Stimulated activated CD4-positive, alpha-beta T cell treated with anti-CD3 and anti-CD28 coated beads, Interleukin-12 subunit alpha, Interleukin-12 subunit beta, amount 100 ng/mL, for 24 hours (primary cell): ENCODE measurements at regions not wholly inside any gene's neighbourhood (a gene's known extent, or its start where the extent isn't known, plus 50 kb on each side); places are given as distances from the start of the nearest gene placed in this dataset.

Experiments
- DNase-seq, 2 experiments: peaks; one replicate each; pipeline ENCODE4 v3.0.0-alpha.2; 2020; ENCODE audit warnings: low read depth in 2 of 2

GRCh38 chr2:212709280-212709679 is 170.7 kb upstream of the ERBB4 start:
- DNase-seq: no peak

DNA sequence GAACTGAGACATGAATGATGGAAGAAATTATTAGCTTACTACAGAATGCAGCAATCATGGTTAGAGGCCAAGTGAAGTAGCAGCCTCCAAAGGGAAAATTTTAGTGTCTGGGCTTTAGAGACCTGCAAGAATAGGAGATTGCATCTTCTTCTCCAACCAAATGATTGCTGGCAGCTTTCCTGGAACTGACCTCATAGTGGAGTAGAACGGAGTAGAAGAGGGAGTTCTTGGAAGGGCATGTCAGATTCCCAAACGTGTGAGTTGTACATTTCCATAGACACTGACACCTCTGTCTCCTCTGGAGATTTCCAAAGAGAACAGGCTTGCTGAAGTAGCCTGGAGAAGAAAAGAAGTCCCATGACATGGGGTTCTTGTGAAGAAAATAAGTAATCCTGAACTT is 169.8 kb upstream of the ERBB4 start:
- no peak for DNase-seq

DNA sequence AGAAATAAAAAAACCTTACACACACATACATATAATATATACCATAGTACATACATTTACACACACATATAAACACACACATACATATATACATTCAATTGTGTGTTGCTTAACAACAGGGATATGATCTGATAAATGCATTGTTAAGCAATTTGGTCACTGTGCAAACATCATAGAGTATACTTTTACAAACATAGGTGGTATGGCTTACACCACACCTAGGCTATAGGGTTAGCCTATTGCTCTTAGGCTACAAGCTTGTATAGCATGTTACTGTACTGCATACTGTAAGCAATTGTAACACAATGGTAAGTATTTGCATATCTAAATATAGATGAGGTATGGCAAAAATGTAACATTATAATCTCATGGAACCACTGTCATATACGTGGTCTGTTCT is 156.8 kb upstream of the ERBB4 start:
- DNase-seq: no peak

DNA sequence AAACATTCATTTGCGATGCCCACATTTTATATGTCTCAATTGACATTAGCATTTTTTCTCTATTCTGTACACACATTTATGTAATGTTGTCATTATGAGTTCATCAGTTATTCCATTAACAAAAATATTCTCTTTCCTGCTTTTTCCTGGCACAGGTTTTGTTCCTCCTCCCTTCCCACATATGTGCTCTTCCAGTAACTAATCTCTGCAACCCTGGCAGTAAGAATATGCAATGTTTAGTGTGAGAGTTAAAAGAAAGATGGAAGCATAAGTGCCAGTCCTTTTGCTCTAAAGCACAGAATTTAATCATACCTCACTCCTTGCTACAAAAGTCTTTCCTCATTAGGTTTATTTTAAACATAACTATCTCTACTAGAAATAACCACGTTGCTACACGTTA is 155.8 kb upstream of the ERBB4 start:
- DNase-seq: no peak

GRCh38 chr2:212692466-212692865 is 153.9 kb upstream of the ERBB4 start:
- no peak for DNase-seq

DNA sequence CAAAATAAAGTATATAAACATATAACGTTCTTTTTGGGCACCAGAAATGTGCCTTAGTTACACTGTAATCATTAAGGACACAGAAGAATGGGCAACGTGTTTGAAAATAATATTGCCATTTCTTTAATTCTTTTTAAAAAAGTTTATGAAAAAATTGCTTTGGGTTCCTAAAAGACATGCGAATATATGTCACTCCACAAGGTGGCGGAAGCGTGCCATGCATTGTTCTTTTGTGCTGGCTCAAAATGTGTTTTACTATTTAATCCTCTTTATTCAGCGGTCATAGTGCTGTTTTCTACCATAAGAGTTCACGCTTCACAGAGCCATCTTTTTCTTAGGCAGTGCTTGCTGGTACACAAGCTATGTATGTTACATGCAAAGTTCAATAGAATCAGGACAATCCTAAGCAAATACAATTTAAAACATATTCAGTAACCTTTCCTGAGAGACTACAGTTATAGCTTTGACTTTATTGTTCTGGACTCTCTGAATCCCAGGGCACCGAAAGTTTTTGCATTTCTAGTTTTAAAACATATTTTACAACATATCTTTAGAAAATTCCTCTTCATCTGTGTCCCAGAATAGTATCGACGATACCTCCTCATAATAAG is 147.8 kb upstream of the ERBB4 start:
- DNase-seq: peak; percentile 2 to 33

DNA sequence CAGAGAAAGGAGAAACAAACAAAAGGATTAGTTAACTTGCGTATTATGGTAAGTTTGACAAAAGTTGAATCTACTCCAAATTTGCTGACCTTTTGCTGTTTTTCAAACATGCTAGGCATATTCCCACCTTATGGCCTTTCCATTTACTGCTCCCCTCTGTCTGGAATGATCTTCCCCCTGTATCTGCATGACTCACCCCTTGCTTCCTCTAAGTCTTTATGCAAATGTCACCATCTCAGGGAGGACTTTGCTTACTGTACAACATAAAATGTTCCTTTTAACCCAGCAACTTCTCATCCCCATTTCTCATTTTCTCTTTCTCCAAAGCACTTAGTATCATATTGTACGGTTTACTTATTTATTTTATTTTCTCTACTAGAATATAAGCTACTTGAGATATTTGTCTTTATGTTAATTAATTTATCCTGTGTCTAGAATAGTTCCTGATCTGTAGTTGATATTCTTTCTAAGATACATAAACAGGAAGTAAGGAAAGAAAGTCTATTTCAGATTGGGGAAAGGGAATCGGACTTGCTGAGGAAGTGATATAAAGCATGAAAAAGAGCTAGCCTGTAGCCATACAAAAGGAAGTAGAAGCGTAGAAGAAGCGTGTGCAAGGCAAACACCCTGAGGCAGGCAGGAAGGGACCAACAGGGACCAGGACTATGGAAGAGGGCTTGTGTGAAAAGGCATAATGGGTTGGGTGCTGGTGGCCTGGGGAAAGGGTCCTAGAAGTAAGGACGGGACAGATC is 144.9 kb upstream of the ERBB4 start:
- DNase-seq: no peak

GRCh38 chr2:212682937-212683336 is 144.3 kb upstream of the ERBB4 start:
- no peak for DNase-seq

GRCh38 chr2:212677466-212677865 is 138.9 kb upstream of the ERBB4 start:
- DNase-seq: no peak

DNA sequence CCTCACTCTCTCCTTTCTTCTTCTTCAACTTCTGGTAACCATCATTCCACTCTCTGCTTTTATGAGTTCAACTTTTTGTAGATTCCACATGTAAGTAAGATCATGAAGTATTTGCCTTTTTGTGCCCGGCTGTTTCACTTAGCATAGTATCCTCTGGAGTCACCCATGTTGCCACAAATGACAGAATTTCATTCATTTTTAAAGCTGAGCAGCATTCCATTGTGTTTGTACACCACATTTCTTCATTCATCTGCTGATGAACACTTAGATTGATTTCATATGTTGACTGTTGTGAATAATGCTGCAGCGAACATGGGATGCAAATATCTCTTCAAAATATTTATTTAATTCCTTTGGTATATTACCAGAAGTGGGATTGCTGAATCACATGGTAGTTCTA is 133.6 kb upstream of the ERBB4 start:
- no peak for DNase-seq

DNA sequence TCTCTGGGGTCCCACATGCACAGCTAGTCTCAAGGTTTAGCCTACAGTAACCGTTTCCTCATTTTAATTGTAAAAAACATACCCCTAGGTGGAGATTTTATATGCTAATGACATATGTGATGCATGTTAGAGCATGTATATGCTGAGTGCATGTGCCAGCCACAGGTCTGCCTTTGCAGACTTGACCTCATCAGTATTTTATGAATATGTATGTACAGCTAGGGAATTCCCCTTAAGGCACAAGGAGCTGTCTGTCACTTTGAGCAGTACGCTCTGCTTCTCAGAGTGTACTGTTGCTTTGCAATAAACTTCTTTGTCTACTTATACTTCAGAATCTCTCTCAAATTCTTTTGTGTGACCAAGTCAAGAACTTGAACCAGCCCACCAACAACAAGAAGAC is 131.2 kb upstream of the ERBB4 start:
- DNase-seq: no peak

- DNase-seq: no peak
Observed at GRCh38 chr2:212667751-212668316, 129.2 kb upstream of the ERBB4 start.

DNA sequence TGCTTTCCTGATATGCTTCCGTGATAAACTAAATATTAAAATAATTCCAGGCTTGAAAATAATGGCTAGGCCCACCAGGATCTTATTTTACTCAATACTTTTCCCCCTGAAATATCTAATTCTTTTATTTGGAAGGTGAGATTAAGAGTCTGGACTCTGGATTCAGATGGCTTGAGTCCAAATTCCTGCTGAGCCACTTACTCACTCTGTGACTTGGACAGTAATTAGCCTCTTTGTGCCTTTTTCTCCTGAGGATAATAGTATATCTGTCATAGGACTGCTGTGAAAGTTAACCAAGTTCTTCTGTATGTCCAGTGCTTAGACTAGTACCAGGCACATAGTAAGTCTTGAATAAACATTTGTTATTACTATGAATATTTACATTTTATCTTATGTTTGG is 127.3 kb upstream of the ERBB4 start:
- no peak for DNase-seq

GRCh38 chr2:212659441-212659840 is 120.8 kb upstream of the ERBB4 start:
- no peak for DNase-seq

DNA sequence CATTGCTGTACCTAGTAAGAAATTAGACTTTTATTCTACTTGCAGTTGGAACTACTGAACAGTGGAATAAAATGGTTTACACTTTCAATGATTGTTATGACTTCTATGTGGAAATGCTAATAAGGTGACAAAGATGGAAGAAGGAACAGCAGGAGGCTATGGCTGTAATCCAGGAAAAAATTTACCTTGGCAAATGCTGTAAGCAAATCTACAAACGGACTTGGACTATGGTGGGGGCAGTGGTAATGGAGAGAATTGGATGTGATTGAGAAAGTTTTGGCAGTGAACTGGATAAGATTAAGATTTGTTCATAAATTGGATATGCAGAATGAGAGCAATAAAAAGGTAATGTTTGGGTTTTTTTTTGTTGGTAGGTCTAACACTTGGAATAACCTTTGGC is 111.0 kb upstream of the ERBB4 start:
- no peak for DNase-seq

DNA sequence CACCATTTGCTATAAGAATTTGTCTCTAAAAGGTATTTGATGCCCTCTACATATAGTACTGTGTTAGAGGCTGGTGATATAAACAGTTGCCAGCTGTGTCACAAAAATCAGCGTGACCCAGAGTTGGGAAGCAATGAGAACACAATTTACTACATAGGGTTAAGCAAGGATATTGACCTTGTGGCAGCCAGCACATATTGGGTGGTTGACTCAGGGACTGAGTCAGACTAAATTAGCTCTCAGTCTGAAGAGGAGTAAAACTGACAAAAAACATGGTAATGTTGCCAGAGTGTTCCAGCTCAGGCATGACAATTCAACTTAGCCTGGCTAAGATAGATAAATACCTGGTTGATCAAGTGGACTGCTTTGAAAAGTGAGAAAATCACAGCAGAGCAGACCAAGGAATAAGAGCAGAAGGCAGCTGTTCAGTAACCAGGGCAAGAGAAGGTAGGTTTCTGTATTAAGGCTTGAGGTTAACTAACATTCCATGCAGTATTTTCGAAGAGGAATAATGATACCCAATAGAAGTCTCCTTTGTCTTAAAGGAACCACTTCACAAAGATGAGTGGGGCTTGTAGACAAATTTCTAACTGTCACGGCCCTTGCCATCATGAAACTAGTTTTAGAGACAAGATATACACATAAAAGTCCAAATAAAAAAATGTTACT is 108.2 kb upstream of the ERBB4 start:
- no peak for DNase-seq

GRCh38 chr2:212644195-212644837 is 105.7 kb upstream of the ERBB4 start:
- no peak for DNase-seq

- no peak for DNase-seq
Observed at GRCh38 chr2:212640428-212640827, 101.8 kb upstream of the ERBB4 start.

GRCh38 chr2:212638694-212639093 is 100.1 kb upstream of the ERBB4 start:
- no peak for DNase-seq

- no peak for DNase-seq
Observed at GRCh38 chr2:212628586-212628985, 90.0 kb upstream of the ERBB4 start.

- DNase-seq: no peak
Observed at GRCh38 chr2:212626371-212626918, 87.8 kb upstream of the ERBB4 start.

- no peak for DNase-seq
Observed at GRCh38 chr2:212619954-212620353, 81.4 kb upstream of the ERBB4 start.
